SK-N-SH (cell line): ENCODE measurements at regions not wholly inside any gene's neighbourhood (a gene's known extent, or its start where the extent isn't known, plus 50 kb on each side); places are given as distances from the start of the nearest gene placed in this dataset.

Source experiments
- CTCF ChIA-PET: fragments of 300-600, 350-600 bp; formaldehyde crosslinking; extraction: SDS; loops from one replicate; lab custom pipeline; 2021; lab: Yijun Ruan, JAX
- POLR2A ChIA-PET: fragments of 350-600 bp; sonication (Branson Sonifier 250); formaldehyde crosslinking; extraction: SDS; loops from one replicate; lab custom pipeline; 2020; ENCODE audit warnings: antibody characterized with exemption, inconsistent platforms; lab: Yijun Ruan, JAX
- DNase-seq: peaks from one replicate; pipeline ENCODE4 v3.0.0; 2012
- H2AFZ ChIP-seq: fragments of 200-600 bp; sonication (generic); 2 replicates; pipeline ENCODE4 v1.8.1; 2016; ENCODE audit warnings: antibody characterized with exemption, mild to moderate bottlenecking, low read depth
- H3F3A ChIP-seq: fragments of 200-600 bp; sonication (generic); replicated peaks from 2 replicates; pipeline ENCODE3; 2016; ENCODE audit warnings: antibody characterized with exemption, mild to moderate bottlenecking; ENCODE audit not compliant: insufficient read depth
- H3K27ac ChIP-seq, 2 experiments: fragments of 200-500 bp in 1 of 2; fragments of 200-600 bp in 1 of 2; sonication (Bioruptor generic) in 1 of 2; sonication (generic), shearing (Covaris generic) in 1 of 2; 2 replicates each; pipeline versions ENCODE4 v1.5.1 to v1.6.1; 2014 to 2016; ENCODE audit warnings: low read depth in 2 of 2, inconsistent platforms in 1 of 2, low read length in 1 of 2, mild to moderate bottlenecking in 1 of 2, mixed read lengths in 1 of 2
- H3K27me3 ChIP-seq: fragments of 200-600 bp; sonication (generic), shearing (Covaris generic); 2 replicates; pipeline ENCODE4 v1.6.1; 2016; ENCODE audit warnings: mixed run types; ENCODE audit not compliant: insufficient read depth
- H3K36me3 ChIP-seq, 2 experiments: fragments of 200-500 bp in 1 of 2; fragments of 200-600 bp in 1 of 2; sonication (Bioruptor generic) in 1 of 2; sonication (generic) in 1 of 2; replicated peaks in 1 of 2; 2 replicates each; pipeline versions ENCODE3 to v1.5.1; 2014 to 2016; ENCODE audit warnings: low read length in 1 of 2, mild to moderate bottlenecking in 1 of 2; ENCODE audit not compliant: insufficient read depth in 2 of 2, control insufficient read depth in 1 of 2
- H3K4me1 ChIP-seq, 2 experiments: fragments of 200-500 bp in 1 of 2; fragments of 200-600 bp in 1 of 2; sonication (Bioruptor generic) in 1 of 2; sonication (generic), shearing (Covaris generic) in 1 of 2; 2 replicates each; pipeline versions ENCODE4 v1.5.1 to v1.6.1; 2014 to 2016; ENCODE audit warnings: low read depth in 1 of 2, low read length in 1 of 2, mixed run types in 1 of 2; ENCODE audit not compliant: insufficient read depth in 2 of 2, control insufficient read depth in 1 of 2
- H3K4me2 ChIP-seq: fragments of 200-600 bp; sonication (generic), shearing (Covaris generic); 2 replicates; pipeline ENCODE4 v1.6.1; 2017; ENCODE audit warnings: mixed run types
- H3K4me3 ChIP-seq, 2 experiments: fragments of 200-500 bp in 1 of 2; fragments of 200-600 bp in 1 of 2; sonication (Bioruptor generic) in 1 of 2; sonication (generic), shearing (Covaris generic) in 1 of 2; 2 replicates each; pipeline versions ENCODE4 v1.5.1 to v1.8.1; 2014 to 2016; ENCODE audit warnings: low read depth in 2 of 2, inconsistent platforms in 1 of 2, low read length in 1 of 2, mild to moderate bottlenecking in 1 of 2, mixed read lengths in 1 of 2, moderate library complexity in 1 of 2
- H3K79me2 ChIP-seq: fragments of 200-600 bp; sonication (generic); 2 replicates; pipeline ENCODE4 v1.8.1; 2017; ENCODE audit warnings: mild to moderate bottlenecking; ENCODE audit not compliant: insufficient read depth
- H3K9ac ChIP-seq: fragments of 200-600 bp; sonication (generic); 2 replicates; pipeline ENCODE4 v1.6.1; 2017; ENCODE audit warnings: mixed run types
- H3K9me2 ChIP-seq: fragments of 200-600 bp; sonication (generic); 2 replicates; pipeline ENCODE4 v1.6.1; 2017; ENCODE audit warnings: mixed run types
- H3K9me3 ChIP-seq: fragments of 200-600 bp; sonication (generic); 2 replicates; pipeline ENCODE4 v1.6.1; 2017; ENCODE audit warnings: mixed run types, mild to moderate bottlenecking, moderate library complexity
- H4K20me1 ChIP-seq: fragments of 200-600 bp; sonication (generic); 2 replicates; pipeline ENCODE4 v1.6.1; 2017; ENCODE audit warnings: mild to moderate bottlenecking, mixed run types; ENCODE audit not compliant: insufficient read depth
- CTCF ChIP-seq: fragments of 200-600 bp; sonication (generic); IDR thresholded peaks from 2 replicates; pipeline ENCODE4 v1.6.1; 2017; ENCODE audit warnings: antibody characterized with exemption, mild to moderate bottlenecking, moderate library complexity
- EP300 ChIP-seq, 2 experiments: IDR thresholded peaks; 2 replicates each; pipeline versions ENCODE4 v1.4.0 to v1.6.1; 2012; ENCODE audit warnings: borderline replicate concordance in 1 of 2, low read depth in 1 of 2, low read length in 1 of 2
- FOXJ3 ChIP-seq: sonication (generic); formaldehyde crosslinking; IDR thresholded peaks from 2 replicates; pipeline ENCODE4 v1.5.1; 2020; ENCODE audit warnings: mild to moderate bottlenecking, missing genetic modification reagents
- GATA2 ChIP-seq: sonication (generic); formaldehyde crosslinking; IDR thresholded peaks from 2 replicates; pipeline ENCODE4 v1.5.0; 2020; ENCODE audit warnings: mild to moderate bottlenecking, missing genetic modification reagents
- POLR2AphosphoS5 ChIP-seq: IDR thresholded peaks from 2 replicates; pipeline ENCODE4 v1.6.1; 2012; ENCODE audit warnings: low read depth, low read length
- REST ChIP-seq: IDR thresholded peaks from 2 replicates; pipeline ENCODE4 v1.6.1; 2012; ENCODE audit warnings: mild to moderate bottlenecking, low read depth, low read length, moderate library complexity
- SIN3A ChIP-seq: IDR thresholded peaks from 2 replicates; pipeline ENCODE4 v1.6.1; 2012; ENCODE audit warnings: low read depth, mild to moderate bottlenecking, low read length, moderate library complexity, borderline replicate concordance
- WGBS: methylation state at CpG from one replicate; pipeline ENCODE4 v1.1.6; 2017; ENCODE audit warnings: low lambda C conversion rate; 5-methylcytosine and 5-hydroxymethylcytosine counted together

- Histone ChIP-seq H3F3A (no peaks in the 10 kb centered on the region), H3K36me3 (no peaks in the 10 kb centered on the region), H3K27ac (no peak overlapping the region), H3K4me3 (no peak overlapping the region), H4K20me1 (no peaks in the 10 kb centered on the region), H3K4me2 (no peak overlapping the region), H3K9me2 (no peaks in the 10 kb centered on the region), H3K79me2 (no peaks in the 10 kb centered on the region), H3K9me3 (no peaks in the 10 kb centered on the region), H2AFZ (no peak overlapping the region), H3K4me1 (no peaks in the 10 kb centered on the region), H3K27me3 (no peaks in the 10 kb centered on the region), H3K9ac (no peak overlapping the region)
- CTCF ChIA-PET = no interaction called here
- TF ChIP-seq POLR2AphosphoS5 (no peak), REST (no peak), EP300 (IDR thresholded peaks at IDR 0.05; ENCODE audit: borderline replicate concordance in 1 of 2, low read depth in 1 of 2, low read length in 1 of 2) (no peak)
- no peak for DNase-seq
- POLR2A ChIA-PET = no interaction called here
- 0% methylated on average over 2 of the region's 2 CpGs for WGBS
These were observed 693.8 kb downstream of the KHDRBS2 start for GRCh38 chr6:61592238-61592637.

GRCh38 chr6:61586934-61587537 lies 699.0 kb downstream of the KHDRBS2 start:
- CTCF ChIA-PET = no interaction called here
- Histone ChIP-seq H3K4me1 (no peaks in the 10 kb centered on the region), H3K27ac (no peak overlapping the region)
- WGBS = 22% methylated on average over 3 of the region's 3 CpGs
- TF ChIP-seq CTCF (no peak), REST (no peak), SIN3A (no peak), GATA2 (CRISPR knock-in tag) (no peak), FOXJ3 (no peak), EP300 (IDR thresholded peaks at IDR 0.05; ENCODE audit: borderline replicate concordance in 1 of 2, low read depth in 1 of 2, low read length in 1 of 2) (no peak)
- TF ChIP-seq, all 33 proteins: peak for 0
- no peak for DNase-seq
- H3K36me3 ChIP-seq = no peaks in the 10 kb centered on the region
- no peaks in the 10 kb centered on the region for H3K9me2 ChIP-seq
- no peak overlapping the region for H3K9ac ChIP-seq
- POLR2A ChIA-PET = no interaction called here
- no peaks in the 10 kb centered on the region for H4K20me1 ChIP-seq
- H3K27me3 ChIP-seq = no peaks in the 10 kb centered on the region
- H3K79me2 ChIP-seq = no peaks in the 10 kb centered on the region
- H3K4me2 ChIP-seq = no peak overlapping the region
- H2AFZ ChIP-seq = no peak overlapping the region
- H3K9me3 ChIP-seq = no peaks in the 10 kb centered on the region; the same call in 1 of the 2 replicates
- no peaks in the 10 kb centered on the region for H3F3A ChIP-seq
- H3K4me3 ChIP-seq = no peak overlapping the region
